AG20443 (cell line): ENCODE measurements at regions not wholly inside any gene's neighbourhood (a gene's known extent, or its start where the extent isn't known, plus 50 kb on each side); places are given as distances from the start of the nearest gene placed in this dataset.
"Not testable (repeated sequence)": the region's sequence is repeated elsewhere in the genome, so short reads cannot be mapped to it uniquely, and the experiment has no call there.

Experiments used
- DNase-seq: peaks from one replicate; pipeline ENCODE4 v3.0.0; 2012; ENCODE audit warnings: low spot score, mixed read lengths

DNA sequence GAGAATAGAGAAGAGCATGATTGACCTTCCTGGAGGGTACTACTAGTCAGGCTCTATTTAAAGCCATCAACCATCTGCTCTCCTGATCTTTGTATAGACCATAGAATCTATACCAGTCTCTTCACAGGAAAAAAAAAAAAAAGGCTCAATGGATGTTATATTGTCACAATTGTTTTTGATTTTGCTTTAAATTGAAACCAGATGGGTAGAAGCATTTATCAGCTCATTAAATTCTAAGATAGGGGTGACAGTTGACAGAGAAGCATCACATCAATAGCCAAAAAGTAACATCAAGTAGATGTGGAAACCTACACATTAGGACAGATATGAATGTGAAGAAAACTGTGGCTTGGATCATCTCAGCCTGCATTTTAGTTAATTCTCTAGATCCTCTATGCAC lies 558.9 kb upstream of the MBL2 start:
- no peak for DNase-seq

GRCh38 chr10:53326401-53327305 lies 554.1 kb upstream of the MBL2 start:
- not testable (repeated sequence) for DNase-seq

DNA sequence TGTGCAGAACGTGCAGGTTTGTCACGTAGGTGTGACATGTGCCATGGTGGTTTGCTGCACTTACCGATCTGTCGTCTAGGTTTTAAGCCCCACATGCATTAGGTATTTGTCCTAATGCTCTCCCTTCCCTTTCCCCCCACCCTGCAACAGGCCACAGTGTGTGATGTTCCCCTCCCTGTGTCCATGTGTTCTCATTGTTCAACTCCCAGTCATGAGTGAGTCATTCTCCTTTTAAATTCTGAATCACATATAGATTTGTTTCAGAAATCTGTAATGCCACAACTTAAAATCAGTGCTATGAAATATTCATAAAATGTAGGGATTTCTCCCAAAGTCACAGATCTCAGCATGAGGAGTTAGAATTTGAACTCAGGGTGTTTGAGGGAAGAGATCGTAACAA lies 552.5 kb upstream of the MBL2 start:
- no peak for DNase-seq

- no peak for DNase-seq
Measured at GRCh38 chr10:53315709-53316108, 543.1 kb upstream of the MBL2 start.

DNA sequence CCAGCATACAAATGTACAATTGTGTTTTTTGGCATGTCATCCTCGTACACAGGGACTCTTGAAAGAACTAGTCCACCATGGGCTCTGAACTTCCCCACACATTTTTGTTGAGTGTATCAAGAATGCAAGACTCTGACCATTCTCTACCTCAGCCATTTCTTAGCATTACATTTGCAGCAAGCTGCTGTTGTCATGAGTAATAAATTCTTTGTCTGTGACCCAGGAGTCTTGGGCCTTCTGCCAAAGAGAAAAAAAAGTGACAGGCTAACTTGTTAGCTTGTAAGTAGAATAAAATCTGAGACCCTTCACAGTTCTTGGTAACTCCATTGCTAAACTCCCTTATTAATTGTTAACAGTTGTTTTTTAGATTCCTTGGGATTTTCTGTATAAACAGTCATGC lies 542.3 kb upstream of the MBL2 start:
- no peak for DNase-seq

DNA sequence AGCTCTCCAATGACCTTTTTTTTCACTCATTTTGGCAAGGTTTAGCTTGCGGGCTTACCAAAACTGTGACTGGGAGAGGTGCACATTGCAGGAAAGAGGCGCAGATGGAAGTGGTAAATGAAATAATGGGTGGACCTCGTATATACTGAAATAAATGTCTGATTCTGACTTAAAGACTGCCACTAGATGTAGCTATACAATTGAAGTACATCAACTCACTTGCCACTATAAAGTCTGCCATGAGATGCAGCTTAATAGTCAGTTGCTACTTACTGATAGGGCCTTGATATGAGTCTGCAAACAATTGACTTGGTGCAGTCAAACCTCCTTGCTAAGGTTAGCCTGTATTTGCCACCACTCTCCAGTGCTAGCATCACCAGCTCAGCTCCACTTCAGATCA lies 525.9 kb upstream of the MBL2 start:
- no peak for DNase-seq

GRCh38 chr10:53284615-53285182 lies 512.1 kb upstream of the MBL2 start:
- no peak for DNase-seq

DNA sequence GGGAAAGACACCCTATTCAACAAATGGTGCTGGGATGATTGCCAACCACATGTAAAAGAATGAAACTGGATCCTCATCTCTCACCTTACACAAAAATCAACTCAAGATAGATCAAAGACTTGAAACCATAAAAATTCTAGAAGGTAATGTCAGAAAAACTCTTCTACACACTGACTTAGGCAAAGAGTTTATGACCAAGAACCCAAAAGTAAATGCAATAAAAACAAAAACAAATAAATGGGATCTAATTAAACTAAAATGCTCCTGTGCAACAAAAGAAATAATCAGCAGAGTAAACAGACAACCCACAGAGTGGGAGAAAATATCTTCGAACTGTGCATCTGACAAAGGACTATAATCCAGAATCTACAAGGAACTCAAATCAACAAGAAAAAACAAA lies 504.2 kb upstream of the MBL2 start:
- no peak for DNase-seq

DNA sequence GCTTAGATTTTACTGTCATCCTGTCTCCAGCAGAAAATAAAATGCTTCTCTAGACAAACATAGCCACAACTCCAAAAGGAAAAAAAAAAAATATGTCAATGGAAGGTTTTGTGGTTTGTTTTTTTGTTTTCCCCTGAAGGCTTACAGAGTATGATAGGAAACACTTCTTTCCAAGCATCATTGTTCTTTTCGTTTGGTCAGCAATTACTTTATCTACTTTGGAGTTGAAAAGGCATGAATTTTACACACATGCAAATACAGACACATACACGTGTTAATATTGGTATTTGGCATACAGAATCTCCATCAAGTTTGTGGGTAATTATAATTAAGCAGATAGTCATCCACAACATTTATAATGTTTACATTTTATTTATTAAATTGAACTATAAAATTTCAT lies 496.9 kb upstream of the MBL2 start:
- DNase-seq: no peak

- DNase-seq: no peak
Measured at GRCh38 chr10:53260213-53260612, 487.6 kb upstream of the MBL2 start.

DNA sequence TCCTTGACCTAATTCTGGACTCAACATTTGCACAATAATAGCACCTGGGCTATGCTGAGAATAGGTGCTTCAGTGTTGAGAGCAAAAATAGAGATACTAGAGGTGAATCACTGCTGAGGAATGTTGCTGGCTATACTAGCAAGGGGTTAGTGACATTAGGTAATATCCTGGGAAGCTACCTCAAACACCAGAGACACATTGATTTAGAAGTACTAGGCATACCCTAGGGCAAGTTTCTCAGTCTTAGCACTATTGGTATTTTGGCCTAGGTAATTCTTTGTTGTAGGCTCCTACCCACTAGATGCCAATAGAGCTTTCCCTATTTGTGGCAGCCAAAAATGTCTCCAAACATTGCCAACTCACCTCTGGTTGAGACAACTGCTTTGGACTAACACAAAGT lies 484.0 kb upstream of the MBL2 start:
- no peak for DNase-seq

GRCh38 chr10:53255661-53256205 lies 483.1 kb upstream of the MBL2 start:
- no peak for DNase-seq

DNA sequence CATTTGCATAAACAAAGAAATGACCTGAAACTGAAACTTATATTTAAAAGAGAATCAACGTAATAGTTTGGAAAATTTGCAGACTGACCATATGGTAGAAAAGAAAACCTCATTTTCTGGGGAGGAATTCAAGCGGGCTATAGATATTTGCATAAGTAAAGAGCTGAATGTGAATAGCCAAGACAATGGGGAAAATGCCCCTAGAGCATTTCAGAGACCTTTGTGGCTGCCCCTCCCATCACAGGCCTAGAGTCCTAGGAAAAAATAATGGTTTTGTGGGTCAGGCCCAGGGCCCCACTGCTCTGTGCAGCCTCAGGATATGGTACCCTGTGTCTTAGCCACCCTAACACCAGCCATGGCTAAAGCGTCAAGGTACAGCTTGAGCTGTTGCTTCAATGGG lies 480.6 kb upstream of the MBL2 start:
- DNase-seq: no peak

DNA sequence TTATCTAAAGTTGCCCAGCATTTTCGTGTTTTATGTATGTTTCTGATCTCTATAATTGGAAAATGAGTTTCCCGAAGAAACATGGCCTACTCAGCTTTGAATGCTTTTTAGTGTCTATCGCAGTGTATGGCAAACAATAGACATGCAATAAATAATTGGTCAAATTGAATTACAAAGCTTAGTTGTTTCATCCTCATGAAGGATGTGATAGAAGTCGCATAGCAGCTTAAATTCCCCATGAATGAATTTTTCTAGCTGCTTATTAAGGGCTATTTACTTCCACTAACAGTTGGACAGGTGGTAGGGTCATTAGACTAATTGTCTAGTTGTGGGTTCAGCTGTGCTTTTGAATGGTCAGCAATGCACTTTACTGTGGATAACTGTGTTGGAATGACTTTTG lies 467.3 kb upstream of the MBL2 start:
- DNase-seq: no peak

DNA sequence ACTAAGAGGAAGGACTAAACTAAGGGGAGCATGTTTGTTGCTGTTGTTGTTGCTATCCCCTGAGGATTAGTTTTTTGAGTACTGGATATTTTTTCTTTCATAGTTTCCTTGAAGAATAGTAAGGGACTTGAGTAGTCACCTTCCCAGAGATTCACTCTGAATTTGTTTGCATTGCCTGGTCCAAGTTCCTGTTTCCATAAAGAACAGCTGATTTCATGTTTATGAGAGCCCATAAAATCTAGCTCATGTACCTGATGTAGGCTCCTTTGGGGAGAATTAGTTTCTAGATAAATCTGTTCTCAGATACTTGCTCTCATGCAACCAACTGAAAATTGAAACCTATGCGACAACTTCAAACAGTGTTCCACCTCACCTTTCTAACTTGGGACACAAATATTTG lies 464.4 kb upstream of the MBL2 start:
- no peak for DNase-seq

DNA sequence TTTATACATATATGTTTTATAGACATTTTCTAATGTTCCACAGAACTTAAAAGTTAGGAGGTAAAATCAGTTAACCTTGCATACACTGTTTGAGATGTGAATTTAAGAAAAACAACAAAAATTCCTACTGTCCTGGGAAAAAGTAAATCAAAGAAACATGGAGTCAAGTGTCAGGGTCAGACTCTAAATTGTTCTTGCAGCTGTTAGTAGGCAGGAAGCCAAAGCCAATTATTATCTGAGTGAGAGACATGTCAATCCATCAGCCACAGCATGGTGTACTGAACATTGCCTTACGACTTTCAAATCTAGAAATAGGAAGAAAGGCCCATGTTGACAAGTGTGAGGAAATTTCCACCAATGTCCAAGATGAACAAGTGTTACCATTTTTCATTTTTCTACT lies 461.2 kb upstream of the MBL2 start:
- DNase-seq: no peak

DNA sequence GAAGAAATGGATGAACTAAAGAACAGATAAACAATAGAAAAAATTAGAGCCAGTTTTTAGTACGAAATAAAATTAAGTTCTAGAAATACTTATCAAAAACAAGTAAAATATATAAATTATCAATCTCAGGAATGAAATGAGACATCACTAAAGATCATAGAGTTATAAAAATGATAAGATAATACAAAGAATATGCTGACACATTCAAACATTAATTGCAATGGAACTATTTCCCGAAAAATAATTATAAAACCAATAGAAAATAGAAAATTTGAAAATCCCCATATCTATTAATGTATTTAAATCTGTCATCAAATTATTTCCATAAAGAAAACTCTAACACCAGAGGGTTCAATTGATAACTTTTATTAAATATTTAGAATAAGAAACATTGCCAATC lies 458.1 kb upstream of the MBL2 start:
- no peak for DNase-seq

DNA sequence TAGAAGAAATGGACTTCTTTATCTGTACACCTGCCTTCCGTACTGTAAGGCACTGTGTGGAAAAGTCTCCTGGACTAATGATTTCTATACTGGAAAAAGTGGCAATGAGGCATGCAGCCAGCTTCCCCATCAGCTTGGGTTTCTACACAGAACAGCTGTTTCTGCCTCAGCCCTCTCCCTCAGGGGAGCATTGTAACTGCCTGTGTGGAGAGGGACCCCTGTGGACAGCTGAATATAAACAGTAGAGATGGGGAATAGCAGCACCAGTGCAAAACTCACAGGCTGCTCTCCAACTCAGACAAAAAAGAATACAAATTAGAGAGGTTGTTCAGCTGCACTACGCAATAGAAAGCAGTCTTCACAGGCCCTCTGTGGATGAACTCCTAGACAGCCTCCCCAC lies 451.3 kb upstream of the MBL2 start:
- DNase-seq: no peak

DNA sequence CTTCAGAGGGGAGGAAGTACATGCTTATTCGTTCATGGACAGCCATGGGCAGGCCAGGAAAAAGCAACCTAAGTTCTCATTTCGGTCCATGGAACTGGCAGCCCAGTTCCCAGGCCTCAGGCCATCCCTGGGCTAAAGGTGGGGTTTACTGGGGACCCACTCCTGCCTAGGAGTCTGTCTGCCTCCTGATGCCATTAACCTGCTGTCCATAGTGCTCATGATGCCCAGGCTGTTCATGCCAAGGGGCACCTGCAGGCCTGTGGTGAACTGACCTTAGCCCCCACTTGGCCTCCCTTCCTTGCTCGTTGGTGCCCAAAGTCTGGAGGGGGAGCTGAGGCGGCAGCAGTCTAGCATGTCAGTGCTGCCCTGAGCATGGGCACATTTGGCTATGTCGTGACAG lies 450.2 kb upstream of the MBL2 start:
- no peak for DNase-seq

DNA sequence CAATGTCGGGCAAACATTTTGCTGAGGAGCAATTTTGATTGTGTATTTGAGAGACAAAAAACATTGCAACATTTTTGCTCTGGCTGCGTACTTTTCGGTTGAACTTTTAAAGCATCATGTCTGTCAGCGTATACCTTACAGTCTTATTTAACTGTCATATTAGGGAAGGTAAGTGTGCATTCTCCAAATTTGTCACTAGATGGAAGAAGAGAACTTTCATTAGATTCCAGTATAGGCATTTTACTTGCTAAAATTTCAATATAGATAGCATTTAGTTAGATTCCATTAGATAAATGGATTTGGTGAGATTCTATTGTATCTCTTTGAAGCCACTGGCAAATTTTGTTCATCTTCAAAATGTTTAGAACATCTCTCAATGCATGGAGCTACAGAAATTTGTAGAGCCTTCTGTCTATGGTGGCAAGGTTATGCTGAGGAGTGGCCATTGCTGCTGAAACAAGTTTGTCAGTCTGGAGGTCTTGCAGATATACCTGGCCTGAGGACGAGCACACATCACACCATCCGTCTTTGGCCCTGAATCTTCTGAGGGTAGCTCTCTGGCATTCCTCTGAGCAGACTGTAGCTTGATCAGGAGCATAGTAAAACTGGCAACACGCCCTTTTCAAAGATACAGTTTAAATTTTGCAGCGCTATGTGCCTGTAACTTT lies 437.5 kb upstream of the MBL2 start:
- DNase-seq: no peak

- DNase-seq: no peak
Measured at GRCh38 chr10:53183733-53184132, 411.1 kb upstream of the MBL2 start.

DNA sequence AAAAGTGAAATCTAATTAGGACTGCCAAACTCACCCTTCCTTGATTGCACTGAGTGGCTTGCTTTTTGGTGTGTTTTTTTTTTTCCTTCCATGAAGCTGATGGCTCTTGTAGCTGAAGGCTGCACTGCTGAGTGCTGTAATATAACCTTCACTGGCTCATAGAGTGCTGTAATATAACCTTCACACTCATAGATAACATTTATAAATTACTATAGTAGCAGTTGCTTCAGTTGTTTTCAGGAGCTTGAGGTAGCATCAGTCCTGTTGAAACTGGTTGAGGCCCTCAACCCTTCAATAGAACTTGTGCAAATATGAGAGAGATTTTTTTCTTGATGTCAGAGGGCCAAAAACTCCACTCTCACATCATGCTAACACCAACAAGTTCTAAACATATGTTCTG lies 404.9 kb upstream of the MBL2 start:
- DNase-seq: no peak

DNA sequence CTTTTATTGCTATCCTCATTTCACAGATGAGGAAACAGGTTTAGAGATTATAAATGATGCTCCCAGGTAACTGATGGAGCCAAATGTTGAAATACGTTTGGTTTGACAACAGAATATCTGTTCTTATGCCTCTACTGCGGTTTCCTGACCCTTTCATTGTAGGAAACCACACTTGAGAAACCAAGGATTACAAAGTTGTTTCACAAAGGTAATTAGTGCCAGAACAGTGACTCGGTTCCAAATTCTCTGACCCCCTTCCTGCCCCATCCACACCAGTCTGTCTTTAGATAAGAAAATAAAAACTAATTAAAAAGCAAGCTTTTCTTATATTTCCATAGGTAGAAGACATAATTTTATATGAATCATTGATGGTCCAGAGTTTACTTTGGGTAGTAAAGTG lies 393.7 kb upstream of the MBL2 start:
- no peak for DNase-seq
